OCI-LY3 (cell line): ENCODE measurements at regions not wholly inside any gene's neighbourhood (a gene's known extent, or its start where the extent isn't known, plus 50 kb on each side); places are given as distances from the start of the nearest gene placed in this dataset.

ENCODE experiments used
- H2AFZ ChIP-seq: fragments of 200-600, 300-600 bp; shearing (Covaris generic); 2 replicates; pipeline ENCODE4 v1.6.0; 2014; ENCODE audit warnings: antibody characterized with exemption, low read depth, low read length
- H3K27ac ChIP-seq: fragments of 200-600, 300-600 bp; sonication (generic); 2 replicates; pipeline ENCODE4 v1.5.1; 2014; ENCODE audit warnings: mild to moderate bottlenecking, low read length, moderate library complexity, mixed read lengths
- H3K27me3 ChIP-seq: fragments of 200-600, 300-600 bp; sonication (generic); 2 replicates; pipeline ENCODE4 v1.6.1; 2014; ENCODE audit warnings: low read depth, low read length, mixed read lengths
- H3K36me3 ChIP-seq: fragments of 200-600, 300-600 bp; sonication (generic); replicated peaks from 2 replicates; pipeline ENCODE3; 2014; ENCODE audit warnings: low read depth, low read length, mixed read lengths
- H3K4me1 ChIP-seq: fragments of 300-600, 200-600 bp; sonication (generic); 2 replicates; pipeline ENCODE4 v1.6.1; 2014; ENCODE audit warnings: low read length, mixed read lengths
- H3K4me2 ChIP-seq: fragments of 200-600, 300-600 bp; sonication (generic); 2 replicates; pipeline ENCODE4 v1.6.1; 2014; ENCODE audit warnings: low read length, mixed read lengths
- H3K4me3 ChIP-seq: fragments of 300-600, 200-600 bp; sonication (generic); 2 replicates; pipeline ENCODE4 v1.5.1; 2014; ENCODE audit warnings: antibody characterized with exemption, mild to moderate bottlenecking, low read length, moderate library complexity
- H3K79me2 ChIP-seq: fragments of 300-600, 200-600 bp; shearing (Covaris generic); 2 replicates; pipeline ENCODE4 v1.6.1; 2014; ENCODE audit warnings: mild to moderate bottlenecking, low read length, mixed read lengths
- H3K9ac ChIP-seq: fragments of 300-600, 200-600 bp; shearing (Covaris generic); 2 replicates; pipeline ENCODE4 v1.6.0; 2014; ENCODE audit warnings: mild to moderate bottlenecking, low read length, moderate library complexity
- H3K9me3 ChIP-seq: fragments of 200-600, 300-600 bp; shearing (Covaris generic); 2 replicates; pipeline ENCODE4 v1.6.1; 2014; ENCODE audit warnings: low read length, mixed read lengths; ENCODE audit not compliant: insufficient read depth
- H4K20me1 ChIP-seq: fragments of 200-600, 300-600 bp; sonication (generic); 2 replicates; pipeline ENCODE4 v1.6.1; 2016; ENCODE audit warnings: low read length, mixed read lengths; ENCODE audit not compliant: insufficient read depth
- CTCF ChIP-seq: fragments of 200-600, 300-600 bp; sonication (generic); IDR thresholded peaks from 2 replicates; pipeline ENCODE4 v1.5.1; 2014; ENCODE audit warnings: antibody characterized with exemption, low read length, low read depth
- EZH2phosphoT487 ChIP-seq: fragments of 200-600 bp; shearing (Covaris generic); IDR thresholded peaks from 2 replicates; pipeline ENCODE4 v1.6.1; 2018; ENCODE audit warnings: antibody characterized with exemption, mixed run types, low read depth

- H3K27me3 ChIP-seq: no peaks in the 10 kb centered on the region
- H3K4me3 ChIP-seq: no peak overlapping the region
- H3K79me2 ChIP-seq: no peaks in the 10 kb centered on the region
- TF ChIP-seq EZH2phosphoT487: no peak
- no peak for TF ChIP-seq CTCF
- H3K4me1 ChIP-seq: no peaks in the 10 kb centered on the region
- no peaks in the 10 kb centered on the region for H3K36me3 ChIP-seq
- no peak overlapping the region for H2AFZ ChIP-seq
- no peak overlapping the region for H3K9ac ChIP-seq
- no peaks in the 10 kb centered on the region for H3K9me3 ChIP-seq
- H4K20me1 ChIP-seq: no peaks in the 10 kb centered on the region
- H3K4me2 ChIP-seq: no peak overlapping the region
- no peak overlapping the region for H3K27ac ChIP-seq
Observed at GRCh38 chr4:54418468-54418867, 189.4 kb downstream of the PDGFRA start.

- H3K4me2 ChIP-seq: no peak overlapping the region
- no peaks in the 10 kb centered on the region for H3K36me3 ChIP-seq
- TF ChIP-seq EZH2phosphoT487 (no peak), CTCF (no peak)
- H3K4me3 ChIP-seq: no peak overlapping the region
- no peaks in the 10 kb centered on the region for H3K4me1 ChIP-seq
- H2AFZ ChIP-seq: no peak overlapping the region
- no peaks in the 10 kb centered on the region for H4K20me1 ChIP-seq
- no peaks in the 10 kb centered on the region for H3K9me3 ChIP-seq
- no peak overlapping the region for H3K9ac ChIP-seq
- no peaks in the 10 kb centered on the region for H3K79me2 ChIP-seq
- 0 out of 2 replicates have a peak, but pooled peaks cover 2% of the 10 kb centered on the region for H3K27me3 ChIP-seq
- H3K27ac ChIP-seq: no peak overlapping the region
Observed at GRCh38 chr4:54423066-54423465, 194.0 kb downstream of the PDGFRA start.

DNA sequence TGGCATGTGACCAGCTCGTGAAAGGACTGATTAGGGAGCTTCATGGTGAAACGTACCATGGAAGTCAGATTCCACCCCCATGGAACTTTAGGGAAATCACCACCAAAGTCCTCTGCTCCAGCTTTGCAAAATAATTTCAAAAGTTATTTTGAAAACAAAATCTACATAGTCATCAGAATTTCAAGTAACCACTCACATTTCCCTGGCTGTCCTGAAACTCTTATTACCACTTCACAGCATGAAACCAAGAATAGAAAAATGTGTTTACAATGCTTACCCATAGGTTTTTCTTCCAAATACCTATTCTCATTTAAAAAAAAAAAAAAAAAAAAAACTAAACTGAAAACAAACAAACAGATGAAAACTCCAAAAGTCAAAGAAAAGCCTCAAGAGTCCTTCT is 198.7 kb downstream of the PDGFRA start:
- H3K79me2 ChIP-seq: no peaks in the 10 kb centered on the region
- H3K36me3 ChIP-seq: no peaks in the 10 kb centered on the region
- TF ChIP-seq CTCF (no peak), EZH2phosphoT487 (no peak)
- H4K20me1 ChIP-seq: no peaks in the 10 kb centered on the region
- H3K27ac ChIP-seq: no peak overlapping the region
- H3K27me3 ChIP-seq: 0 out of 2 replicates have a peak, but pooled peaks cover 5% of the 10 kb centered on the region
- no peaks in the 10 kb centered on the region for H3K4me1 ChIP-seq
- no peak overlapping the region for H3K4me2 ChIP-seq
- no peak overlapping the region for H3K9ac ChIP-seq
- no peak overlapping the region for H2AFZ ChIP-seq
- H3K4me3 ChIP-seq: no peak overlapping the region
- H3K9me3 ChIP-seq: no peaks in the 10 kb centered on the region

DNA sequence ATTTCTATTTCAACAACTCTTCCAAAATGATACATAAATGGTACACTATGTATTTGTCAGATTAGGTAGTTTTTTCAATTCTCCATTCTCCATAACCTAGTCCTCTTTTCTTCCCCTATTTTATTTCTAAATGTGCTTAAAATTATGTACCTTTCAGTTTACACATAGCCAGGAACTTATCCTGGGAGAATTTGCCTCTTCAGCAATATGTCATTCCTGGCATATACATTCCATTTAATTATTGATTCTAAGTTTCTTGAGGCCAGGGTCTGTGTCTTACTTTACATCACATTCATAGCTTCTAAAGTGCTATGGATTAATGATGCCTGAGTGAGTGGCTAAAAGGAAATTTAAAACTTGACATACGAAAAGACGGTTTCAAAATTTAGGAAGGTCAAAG is 199.8 kb downstream of the PDGFRA start:
- Histone ChIP-seq H3K79me2 (no peaks in the 10 kb centered on the region), H3K4me1 (no peaks in the 10 kb centered on the region), H3K4me2 (no peak overlapping the region)

More for the DNA sequence above, 199.8 kb downstream of the PDGFRA start:
- Histone ChIP-seq H3K4me3 (no peak overlapping the region), H3K27me3 (0 out of 2 replicates have a peak, but pooled peaks cover 5% of the 10 kb centered on the region), H3K9me3 (no peaks in the 10 kb centered on the region), H3K27ac (no peak overlapping the region), H4K20me1 (no peaks in the 10 kb centered on the region), H2AFZ (no peak overlapping the region), H3K36me3 (no peaks in the 10 kb centered on the region), H3K9ac (no peak overlapping the region)
- no peak for TF ChIP-seq EZH2phosphoT487
- no peak for TF ChIP-seq CTCF
